K562 (cell line): ENCODE measurements at regions not wholly inside any gene's neighbourhood (a gene's known extent, or its start where the extent isn't known, plus 50 kb on each side); places are given as distances from the start of the nearest gene placed in this dataset.

ENCODE experiments used
- CGGBP1 ChIP-seq: fragments of 250-450 bp; sonication (Bioruptor Pico); IDR thresholded peaks from 2 replicates; pipeline ENCODE4 v1.9.0; 2021; ENCODE audit warnings: mild to moderate bottlenecking
- ERF ChIP-seq: fragments of 450-650 bp; formaldehyde crosslinking; IDR thresholded peaks from 2 replicates; pipeline ENCODE4 v1.4.0; 2020; ENCODE audit warnings: mild to moderate bottlenecking, mixed read lengths
- FOXO4 ChIP-seq: fragments of 450-650 bp; formaldehyde crosslinking; IDR thresholded peaks from 2 replicates; pipeline ENCODE4 v1.4.0; 2020; ENCODE audit warnings: mild to moderate bottlenecking, moderate library complexity
- GTF2F1 ChIP-seq: IDR thresholded peaks from 2 replicates; pipeline ENCODE4 v1.6.1; 2011; ENCODE audit warnings: low read depth, low read length, improper control_type of control experiment
- HCFC1 ChIP-seq: IDR thresholded peaks from 2 replicates; pipeline ENCODE4 v1.6.1; 2012; ENCODE audit warnings: low read depth, low read length, improper control_type of control experiment
- HMGXB4 ChIP-seq: sonication (generic); formaldehyde crosslinking; IDR thresholded peaks from 2 replicates; pipeline ENCODE4 v1.8.1; 2023; ENCODE audit warnings: mild to moderate bottlenecking, missing genetic modification reagents
- JUND ChIP-seq, 2 experiments: IDR thresholded peaks; 2 replicates in 1 of 2; 3 replicates in 1 of 2; pipeline ENCODE4 v1.6.1; 2011; ENCODE audit warnings: borderline replicate concordance in 2 of 2, low read depth in 2 of 2, low read length in 2 of 2, improper control_type of control experiment in 1 of 2, missing biosample characterization in 1 of 2, missing genetic modification characterization in 1 of 2, missing genetic modification reagents in 1 of 2
- MAFG ChIP-seq: fragments of 450-650 bp; conservative IDR thresholded peaks from 2 replicates; pipeline ENCODE4 v1.6.1; 2016; ENCODE audit warnings: missing genetic modification characterization, missing compliant biosample characterization
- MYBL2 ChIP-seq, 2 experiments: fragments of 450-650 bp in 1 of 2; sonication (generic) in 1 of 2; formaldehyde crosslinking in 1 of 2; IDR thresholded peaks; 2 replicates each; pipeline versions ENCODE4 v1.6.1 to v1.8.1; 2017 to 2022; ENCODE audit warnings: borderline replicate concordance in 1 of 2, inconsistent platforms in 1 of 2, low read depth in 1 of 2, mild to moderate bottlenecking in 1 of 2, missing genetic modification reagents in 1 of 2, moderate library complexity in 1 of 2
- NCOA4 ChIP-seq: fragments of 450-650 bp; IDR thresholded peaks from 2 replicates; pipeline ENCODE4 v1.6.1; 2018; ENCODE audit warnings: mild to moderate bottlenecking; ENCODE audit not compliant: partially characterized antibody
- NFE2L1 ChIP-seq: fragments of 450-650 bp; IDR thresholded peaks from 2 replicates; pipeline ENCODE4 v1.6.1; 2016; ENCODE audit warnings: missing genetic modification characterization, low read depth, mild to moderate bottlenecking, missing compliant biosample characterization, moderate library complexity, borderline replicate concordance
- NR2C1 ChIP-seq, 2 experiments: fragments of 450-650 bp; IDR thresholded peaks; 2 replicates each; pipeline ENCODE4 v1.6.1; 2017; ENCODE audit warnings: mild to moderate bottlenecking in 2 of 2, antibody characterized with exemption in 1 of 2, inconsistent platforms in 1 of 2, missing compliant biosample characterization in 1 of 2, missing genetic modification characterization in 1 of 2
- RFX7 ChIP-seq: fragments of 250-450 bp; sonication (Bioruptor Pico); IDR thresholded peaks from 2 replicates; pipeline ENCODE4 v1.5.1; 2021; ENCODE audit warnings: mild to moderate bottlenecking
- SAP30 ChIP-seq: fragments of 200-600 bp; sonication (generic); IDR thresholded peaks from 2 replicates; pipeline ENCODE4 v1.6.1; 2012; ENCODE audit warnings: borderline replicate concordance, low read depth, mild to moderate bottlenecking, moderate library complexity, low read length, control low read depth, inconsistent platforms; ENCODE audit not compliant: insufficient read depth, poor library complexity, severe bottlenecking
- SIRT6 ChIP-seq: IDR thresholded peaks from one replicate; pipeline ENCODE4 v1.6.1; 2012; ENCODE audit warnings: low read depth, mild to moderate bottlenecking, control low read depth, inconsistent platforms, low read length, moderate library complexity
- TAF15 ChIP-seq: fragments of 200-400 bp; formaldehyde crosslinking; IDR thresholded peaks from 2 replicates; pipeline ENCODE4 v1.6.1; 2017; ENCODE audit warnings: mild to moderate bottlenecking, low read depth, low read length, moderate library complexity
- ZNF445 ChIP-seq: fragments of 250-450 bp; sonication (Bioruptor Pico); IDR thresholded peaks from 2 replicates; pipeline ENCODE4 v1.4.0; 2020; ENCODE audit warnings: low read depth, mild to moderate bottlenecking, moderate library complexity
- ZNF79 ChIP-seq: fragments of 250-450 bp; sonication (Bioruptor Pico); IDR thresholded peaks from 2 replicates; pipeline ENCODE4 v1.4.0; 2020; ENCODE audit warnings: low read depth, mild to moderate bottlenecking, moderate library complexity

- TF ChIP-seq MAFG (tag), result peak; percentile 99
- TF ChIP-seq SIRT6, result no peak
- no peak for TF ChIP-seq ERF (CRISPR knock-in tag)
- no peak for TF ChIP-seq RFX7 (CRISPR knock-in tag)
- no peak for TF ChIP-seq HCFC1
- TF ChIP-seq JUND (IDR thresholded peaks at IDR 0.05; ENCODE audit: borderline replicate concordance, low read depth, low read length), result peak; percentile 78
- peak; percentile 43; the same call in 1 of the 3 replicates for TF ChIP-seq JUND (tag; IDR thresholded peaks at IDR 0.05; ENCODE audit: borderline replicate concordance, low read depth, low read length)
- no peak for TF ChIP-seq TAF15
- TF ChIP-seq ZNF79, result no peak
- no peak for TF ChIP-seq NR2C1 (IDR thresholded peaks at IDR 0.05)
- no peak for TF ChIP-seq NR2C1 (tag; IDR thresholded peaks at IDR 0.05)
- no peak for TF ChIP-seq GTF2F1
- no peak for TF ChIP-seq NFE2L1
- TF ChIP-seq FOXO4, result no peak
- TF ChIP-seq ZNF445 (CRISPR knock-in tag), result no peak
- TF ChIP-seq CGGBP1 (CRISPR knock-in tag), result no peak
- TF ChIP-seq SAP30, result no peak
- no peak for TF ChIP-seq NCOA4
- TF ChIP-seq MYBL2 (IDR thresholded peaks at IDR 0.05; ENCODE audit: low read depth), result no peak
- TF ChIP-seq MYBL2 (CRISPR knock-in tag; IDR thresholded peaks at IDR 0.05; ENCODE audit: borderline replicate concordance), result no peak
- no peak for TF ChIP-seq HMGXB4
Measured at GRCh38 chr6:28769626-28770402, 154.0 kb downstream of the TRIM27 start (continued).
